Right lobe of liver (tissue), 6 donors: ENCODE measurements at regions not wholly inside any gene's neighbourhood (a gene's known extent, or its start where the extent isn't known, plus 50 kb on each side); places are given as distances from the start of the nearest gene placed in this dataset.

Source experiments
- ATAC-seq, 4 donors: fragments of 200-7000 bp; cut with Tn5 transposase; one replicate each; pipeline ENCODE4 v1.9.1; 2020; ENCODE audit warnings: mild to moderate bottlenecking in 4 of 4, moderate library complexity in 4 of 4
- DNase-seq, 3 donors: peaks; one replicate each; pipeline ENCODE4 v3.0.0-alpha.2; 2020
- H3K27ac ChIP-seq, 3 donors: fragments of 200-600 bp; one replicate each; pipeline ENCODE4 v1.8.0; 2022
- H3K27me3 ChIP-seq, 2 donors: fragments of 200-600 bp; one replicate each; pipeline ENCODE4 v1.8.0; 2022
- H3K36me3 ChIP-seq, 4 donors: fragments of 200-600 bp; sonication (generic) in 1 of 4; one replicate each; pipeline versions ENCODE4 v1.5.1 to v1.8.0; 2017 to 2022; ENCODE audit warnings: control low read depth in 1 of 4
- H3K4me1 ChIP-seq, 4 donors: fragments of 200-600 bp; sonication (generic) in 1 of 4; one replicate each; pipeline versions ENCODE4 v1.5.1 to v1.8.0; 2017 to 2022; ENCODE audit warnings: control low read depth in 1 of 4
- H3K4me3 ChIP-seq, 3 donors: fragments of 200-600 bp; one replicate each; pipeline ENCODE4 v1.8.0; 2022
- H3K9me3 ChIP-seq, 4 donors: fragments of 200-600 bp; sonication (generic) in 1 of 4; one replicate each; pipeline versions ENCODE4 v1.5.1 to v1.8.0; 2017 to 2022; ENCODE audit warnings: control low read depth in 1 of 4
- POLR2A ChIP-seq: fragments of 450-650 bp; IDR thresholded peaks from one replicate; pipeline ENCODE4 v1.6.1; 2017; ENCODE audit warnings: antibody characterized with exemption, mild to moderate bottlenecking
- WGBS: methylation state at CpG from one replicate; pipeline ENCODE4 v1.1.6; 2018; ENCODE audit warnings: low coverage, low lambda C conversion rate; ENCODE audit not compliant: insufficient coverage; ENCODE audit errors: missing lambda C conversion rate; 5-methylcytosine and 5-hydroxymethylcytosine counted together
- intact Hi-C, 2 donors: fragments of 100-400 bp; cut with DNase I; formaldehyde crosslinking; loops; one replicate each; pipeline versions ENCODE4 v1.11.2 to v1.14.1; 2022
- TF ChIP-seq, protein P1 (sequence below), 4 donors: fragments of 200-600 bp in 3 of 4; fragments of 450-650 bp in 1 of 4; IDR thresholded peaks; one replicate each; pipeline versions ENCODE4 v1.5.1 to v1.8.0; 2016 to 2022; ENCODE audit warnings: antibody characterized with exemption in 4 of 4, mild to moderate bottlenecking in 2 of 4
- donor health status: DM: no; HTN: yes; CAD: no.
- donor health status: DM: no; HTN: no; CAD: no.
- donor health status: DM: no; HTN: no; CAD: no.
- donor health status: DM: no; HTN: yes; CAD: no.
- donor health status: DM: no; HTN: yes; CAD: no.

DNA sequence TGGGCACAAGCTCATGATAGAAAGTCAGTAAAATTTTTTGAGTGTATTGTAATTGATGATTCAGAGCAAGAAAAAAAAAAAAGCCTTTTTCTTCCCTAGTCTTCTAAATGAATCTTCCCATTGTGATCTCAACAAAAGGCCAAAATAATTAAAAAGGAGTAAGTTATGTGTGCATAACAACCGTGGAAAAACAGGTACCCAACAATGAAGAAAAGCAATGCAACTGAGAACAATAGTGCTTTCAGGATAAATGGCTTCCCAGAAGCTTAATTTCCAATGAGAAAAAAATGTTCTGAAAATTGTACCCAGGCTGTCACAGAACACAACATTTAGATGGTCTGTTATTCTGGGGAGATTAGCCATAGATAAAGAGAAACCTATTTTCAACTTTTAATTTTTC, 399.0 kb upstream of the AGA start:
- TF ChIP-seq POLR2A: no peak
- TF ChIP-seq, protein P1, sequence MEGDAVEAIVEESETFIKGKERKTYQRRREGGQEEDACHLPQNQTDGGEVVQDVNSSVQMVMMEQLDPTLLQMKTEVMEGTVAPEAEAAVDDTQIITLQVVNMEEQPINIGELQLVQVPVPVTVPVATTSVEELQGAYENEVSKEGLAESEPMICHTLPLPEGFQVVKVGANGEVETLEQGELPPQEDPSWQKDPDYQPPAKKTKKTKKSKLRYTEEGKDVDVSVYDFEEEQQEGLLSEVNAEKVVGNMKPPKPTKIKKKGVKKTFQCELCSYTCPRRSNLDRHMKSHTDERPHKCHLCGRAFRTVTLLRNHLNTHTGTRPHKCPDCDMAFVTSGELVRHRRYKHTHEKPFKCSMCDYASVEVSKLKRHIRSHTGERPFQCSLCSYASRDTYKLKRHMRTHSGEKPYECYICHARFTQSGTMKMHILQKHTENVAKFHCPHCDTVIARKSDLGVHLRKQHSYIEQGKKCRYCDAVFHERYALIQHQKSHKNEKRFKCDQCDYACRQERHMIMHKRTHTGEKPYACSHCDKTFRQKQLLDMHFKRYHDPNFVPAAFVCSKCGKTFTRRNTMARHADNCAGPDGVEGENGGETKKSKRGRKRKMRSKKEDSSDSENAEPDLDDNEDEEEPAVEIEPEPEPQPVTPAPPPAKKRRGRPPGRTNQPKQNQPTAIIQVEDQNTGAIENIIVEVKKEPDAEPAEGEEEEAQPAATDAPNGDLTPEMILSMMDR (IDR thresholded peaks at IDR 0.05): no peak
- Histone ChIP-seq H3K27ac (no peak overlapping the region), H3K36me3 (no peaks in the 10 kb centered on the region), H3K27me3 (no peaks in the 10 kb centered on the region), H3K4me1 (no peaks in the 10 kb centered on the region), H3K4me3 (no peak overlapping the region), H3K9me3 (no peaks in the 10 kb centered on the region)
- WGBS: 17% methylated on average over 1 of the region's 1 CpG
- no peak for ATAC-seq
- no peak for DNase-seq
- intact Hi-C loops: no loop called here

DNA sequence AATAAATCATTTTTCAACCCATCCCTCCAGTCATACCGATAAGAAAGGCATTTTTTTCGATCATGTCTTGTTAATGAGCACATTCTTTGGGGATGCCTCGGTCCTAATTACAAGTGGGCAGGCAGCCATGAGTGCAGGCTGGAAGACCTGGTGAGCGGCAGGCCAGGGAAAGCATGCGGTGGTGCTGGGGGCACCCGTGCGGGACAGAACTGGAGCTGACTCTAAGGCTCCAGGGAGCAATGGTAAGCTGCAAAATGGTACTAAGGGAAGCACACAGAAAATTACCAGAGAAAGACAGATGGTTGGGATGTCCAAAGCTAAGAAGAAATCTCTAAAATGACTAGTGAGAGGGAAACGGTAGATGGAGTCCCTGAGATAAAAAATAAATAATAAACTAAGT, 411.0 kb upstream of the AGA start:
- Histone ChIP-seq H3K27ac (no peak overlapping the region), H3K9me3 (peaks cover 0 to 5% (median 0%) of the 10 kb centered on the region in 4 donors), H3K36me3 (no peaks in the 10 kb centered on the region), H3K4me3 (no peak overlapping the region), H3K27me3 (no peaks in the 10 kb centered on the region), H3K4me1 (no peaks in the 10 kb centered on the region)
- intact Hi-C loops: no loop called here
- 48% methylated on average over 5 of the region's 8 CpGs for WGBS
- ATAC-seq (no peak), DNase-seq (no peak)
- TF ChIP-seq POLR2A: no peak
- TF ChIP-seq, protein P1 (IDR thresholded peaks at IDR 0.05): no peak

DNA sequence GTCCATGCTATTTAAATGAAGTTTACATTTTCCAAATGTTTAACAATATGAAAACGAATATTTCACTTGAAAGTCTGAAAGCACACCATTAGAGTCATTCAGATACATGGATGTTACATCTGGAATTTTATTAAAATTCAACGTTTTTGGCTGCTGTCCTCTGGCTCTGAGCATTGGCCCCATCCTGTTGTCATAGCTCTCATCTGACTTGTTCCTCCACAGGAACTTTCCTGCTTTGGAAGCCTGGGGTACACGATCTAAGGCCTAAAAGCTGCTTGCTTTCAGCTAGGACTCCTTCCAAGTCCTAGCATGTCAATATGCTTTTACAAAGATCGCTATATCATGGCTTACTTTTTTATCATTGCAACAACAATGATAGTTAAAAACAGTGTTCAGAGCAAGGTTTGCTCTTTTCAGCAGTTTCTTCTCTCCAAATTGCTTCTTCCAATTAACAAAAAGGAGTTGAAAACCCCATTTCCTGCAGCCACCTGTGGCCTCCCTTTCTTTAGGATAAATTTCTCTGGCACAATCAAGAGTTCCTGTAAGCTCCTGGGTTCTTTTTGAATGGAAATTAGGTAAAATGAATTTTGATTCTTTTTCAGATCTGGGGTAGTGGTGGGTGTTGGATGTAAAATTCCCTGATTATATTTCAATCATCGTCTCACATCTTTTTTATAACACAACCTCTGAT, 413.4 kb upstream of the AGA start:
- no peak for ATAC-seq
- WGBS: 29% methylated on average over 5 of the region's 5 CpGs
- DNase-seq: no peak
- no peak overlapping the region for H3K27ac ChIP-seq
- H3K36me3 ChIP-seq: no peaks in the 10 kb centered on the region
- H3K4me1 ChIP-seq: no peaks in the 10 kb centered on the region
- H3K27me3 ChIP-seq: no peaks in the 10 kb centered on the region
- intact Hi-C loops: no loop called here
- no peaks in the 10 kb centered on the region for H3K9me3 ChIP-seq
- H3K4me3 ChIP-seq: no peak overlapping the region
- TF ChIP-seq, protein P1 (IDR thresholded peaks at IDR 0.05): no peak
- no peak for TF ChIP-seq POLR2A

DNA sequence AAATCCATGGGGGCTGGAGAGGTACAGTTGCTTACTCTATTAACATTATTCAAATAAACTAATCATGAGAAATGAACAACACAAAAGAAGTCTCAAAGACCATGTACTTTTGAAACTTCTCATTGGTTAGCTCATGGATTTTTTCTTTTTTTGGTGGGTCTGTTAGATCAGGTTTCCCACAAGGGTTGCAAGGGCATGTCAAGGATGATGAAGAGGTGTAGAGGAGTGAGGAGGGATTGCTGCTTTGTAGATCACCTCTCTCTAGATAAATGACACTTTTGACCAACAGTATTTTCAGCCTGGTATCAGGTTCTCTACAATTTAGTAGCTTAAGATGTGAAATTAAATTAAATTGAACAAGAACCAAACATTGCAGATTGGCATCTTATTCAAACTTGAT, 417.9 kb upstream of the AGA start:
- Histone ChIP-seq H3K4me3 (no peak overlapping the region), H3K27ac (no peak overlapping the region), H3K36me3 (no peaks in the 10 kb centered on the region), H3K4me1 (no peaks in the 10 kb centered on the region), H3K9me3 (no peaks in the 10 kb centered on the region), H3K27me3 (no peaks in the 10 kb centered on the region)
- DNase-seq (no peak), ATAC-seq (no peak)
- intact Hi-C loops: no loop called here
- no peak for TF ChIP-seq POLR2A
- TF ChIP-seq, protein P1 (IDR thresholded peaks at IDR 0.05): no peak
